HCT116 (cell line): ENCODE measurements at regions not wholly inside any gene's neighbourhood (a gene's known extent, or its start where the extent isn't known, plus 50 kb on each side); places are given as distances from the start of the nearest gene placed in this dataset.

ENCODE experiments used
- ATAC-seq: fragments of 200-7000 bp; cut with Tn5 transposase; 2 replicates; pipeline ENCODE4 v1.9.1; 2020; ENCODE audit warnings: mild to moderate bottlenecking, moderate library complexity
- BruUV-seq: library from RNA; stranded (reverse); fragments of 400-500 nt; replicated peaks from 2 replicates; lab custom pipeline; 2021; lab: Mats Ljungman, UMichigan
- CTCF ChIA-PET: fragments of 300-600 bp; sonication (Branson Sonifier 250); formaldehyde crosslinking; loops from one replicate; lab custom pipeline; 2021; ENCODE audit warnings: antibody characterized with exemption; lab: Charles Lee
- POLR2A ChIA-PET: fragments of 300-600, 350-600 bp; sonication (Branson Sonifier 250); formaldehyde crosslinking; loops from one replicate; lab custom pipeline; 2021; ENCODE audit warnings: antibody characterized with exemption; lab: Charles Lee
- RAD21 ChIA-PET, 2 experiments: fragments of 300-600 bp; sonication (Branson Sonifier 250); formaldehyde crosslinking; loops; one replicate each; lab custom pipeline; 2023; ENCODE audit warnings: low total read pairs in 2 of 2; ENCODE audit not compliant: uncharacterized antibody in 2 of 2, unreplicated experiment in 2 of 2, low non-redundant PET in 1 of 2; lab: Charles Lee
- DNase-seq: peaks from one replicate; pipeline ENCODE4 v3.0.0-alpha.2; 2010; ENCODE audit warnings: low read depth, low spot score
- H2AFZ ChIP-seq: fragments of 200-600 bp; shearing (Covaris generic), sonication (generic); 2 replicates; pipeline ENCODE4 v1.6.1; 2017; ENCODE audit warnings: low read depth, mixed run types, mixed read lengths, antibody characterized with exemption, low read length; ENCODE audit not compliant: poor library complexity, severe bottlenecking
- H3K27ac ChIP-seq: 2 replicates; pipeline ENCODE4 v1.5.1; 2012; ENCODE audit warnings: low read depth, low read length
- H3K27me3 ChIP-seq: fragments of 200-600 bp; sonication (generic); 2 replicates; pipeline ENCODE4 v1.6.1; 2016; ENCODE audit warnings: mixed run types, low read length, mixed read lengths; ENCODE audit not compliant: insufficient read depth
- H3K36me3 ChIP-seq, 2 experiments: fragments of 200-500 bp in 1 of 2; fragments of 200-600 bp in 1 of 2; sonication (Bioruptor generic) in 1 of 2; sonication (generic) in 1 of 2; 2 replicates each; pipeline versions ENCODE4 v1.5.1 to v1.6.1; 2014 to 2016; ENCODE audit warnings: low read length in 2 of 2, inconsistent platforms in 1 of 2, mixed read lengths in 1 of 2, mixed run types in 1 of 2; ENCODE audit not compliant: insufficient read depth in 2 of 2, control insufficient read depth in 1 of 2
- H3K4me1 ChIP-seq, 2 experiments: fragments of 200-600 bp in 1 of 2; sonication (generic) in 1 of 2; 2 replicates each; pipeline versions ENCODE4 v1.5.1 to v1.6.1; 2012 to 2017; ENCODE audit warnings: low read length in 2 of 2, inconsistent platforms in 1 of 2, mild to moderate bottlenecking in 1 of 2, mixed read lengths in 1 of 2, mixed run types in 1 of 2, moderate library complexity in 1 of 2; ENCODE audit not compliant: insufficient read depth in 2 of 2, control insufficient read depth in 1 of 2
- H3K4me2 ChIP-seq: fragments of 200-600 bp; sonication (generic); 2 replicates; pipeline ENCODE4 v1.6.1; 2017; ENCODE audit warnings: mixed run types, low read length, mixed read lengths
- H3K4me3 ChIP-seq, 2 experiments: fragments of 200-600 bp in 1 of 2; sonication (generic) in 1 of 2; replicated peaks in 1 of 2; 2 replicates each; pipeline ENCODE4 v1.5.1; 2011 to 2016; ENCODE audit warnings: low read length in 2 of 2, control low read depth in 1 of 2, low read depth in 1 of 2, mild to moderate bottlenecking in 1 of 2, mixed read lengths in 1 of 2, mixed run types in 1 of 2
- H3K79me2 ChIP-seq: fragments of 200-600 bp; sonication (generic); 2 replicates; pipeline ENCODE4 v1.6.1; 2017; ENCODE audit warnings: mild to moderate bottlenecking, mixed run types, low read length, moderate library complexity, mixed read lengths; ENCODE audit not compliant: insufficient read depth
- H3K9ac ChIP-seq: fragments of 200-600 bp; sonication (generic); 2 replicates; pipeline ENCODE4 v1.6.1; 2016; ENCODE audit warnings: low read length, mixed read lengths
- H3K9me2 ChIP-seq: fragments of 200-600 bp; sonication (generic), shearing (Covaris generic); 2 replicates; pipeline ENCODE4 v1.6.1; 2017; ENCODE audit warnings: mixed run types, mild to moderate bottlenecking, moderate library complexity; ENCODE audit not compliant: insufficient read depth
- H3K9me3 ChIP-seq, 2 experiments: fragments of 200-500 bp in 1 of 2; fragments of 200-600 bp in 1 of 2; sonication (Bioruptor generic) in 1 of 2; sonication (generic) in 1 of 2; 2 replicates each; pipeline ENCODE4 v1.6.1; 2014 to 2017; ENCODE audit warnings: low read length in 2 of 2, mixed read lengths in 2 of 2, inconsistent platforms in 1 of 2, low read depth in 1 of 2, mild to moderate bottlenecking in 1 of 2, mixed run types in 1 of 2, moderate library complexity in 1 of 2; ENCODE audit not compliant: control insufficient read depth in 1 of 2, insufficient read depth in 1 of 2
- H4K20me1 ChIP-seq: fragments of 200-600 bp; sonication (generic), shearing (Covaris generic); 2 replicates; pipeline ENCODE4 v1.6.1; 2017; ENCODE audit warnings: mixed run types, mild to moderate bottlenecking, moderate library complexity; ENCODE audit not compliant: insufficient read depth
- CBX3 ChIP-seq: IDR thresholded peaks from 2 replicates; pipeline ENCODE4 v1.6.1; 2012; ENCODE audit warnings: low read depth
- CEBPB ChIP-seq: IDR thresholded peaks from 2 replicates; pipeline ENCODE4 v1.6.1; 2012; ENCODE audit warnings: low read depth
- CTCF ChIP-seq, 3 experiments: fragments of 200-600 bp in 1 of 3; sonication (generic) in 1 of 3; IDR thresholded peaks in 2 of 3; conservative IDR thresholded peaks in 1 of 3; 2 replicates each; pipeline ENCODE4 v1.5.1; 2012 to 2017; ENCODE audit warnings: low read depth in 2 of 3, low read length in 2 of 3, antibody characterized with exemption in 1 of 3, borderline replicate concordance in 1 of 3, control low read depth in 1 of 3, mild to moderate bottlenecking in 1 of 3, mixed read lengths in 1 of 3, mixed run types in 1 of 3, moderate library complexity in 1 of 3; ENCODE audit not compliant: insufficient read depth in 1 of 3
- EGR1 ChIP-seq: IDR thresholded peaks from 2 replicates; pipeline ENCODE4 v1.6.1; 2012; ENCODE audit warnings: low read depth
- EZH2 ChIP-seq: fragments of 200-600 bp; sonication (generic); IDR thresholded peaks from 2 replicates; pipeline ENCODE4 v1.6.1; 2017; ENCODE audit warnings: antibody characterized with exemption, mixed run types
- FOSL1 ChIP-seq: IDR thresholded peaks from 2 replicates; pipeline ENCODE4 v1.6.1; 2012; ENCODE audit warnings: low read depth
- POLR2A ChIP-seq: IDR thresholded peaks from 2 replicates; pipeline ENCODE4 v1.7.0; 2011; ENCODE audit warnings: borderline replicate concordance; ENCODE audit not compliant: insufficient read depth, insufficient read length; ENCODE audit errors: extremely low read depth
- POLR2AphosphoS5 ChIP-seq: IDR thresholded peaks from 2 replicates; pipeline ENCODE4 v1.6.1; 2011; ENCODE audit warnings: mild to moderate bottlenecking, low read depth, low read length, moderate library complexity
- RAD21 ChIP-seq: IDR thresholded peaks from 2 replicates; pipeline ENCODE4 v1.6.1; 2012; ENCODE audit warnings: low read depth, mild to moderate bottlenecking
- SIN3A ChIP-seq: IDR thresholded peaks from 2 replicates; pipeline ENCODE4 v1.6.1; 2012; ENCODE audit warnings: low read depth
- SP1 ChIP-seq: IDR thresholded peaks from 2 replicates; pipeline ENCODE4 v1.6.1; 2012; ENCODE audit warnings: low read depth
- TCF7L2 ChIP-seq: IDR thresholded peaks from 2 replicates; pipeline ENCODE4 v1.7.0; 2011; ENCODE audit warnings: borderline replicate concordance, inconsistent platforms; ENCODE audit not compliant: insufficient read depth, insufficient read length; ENCODE audit errors: extremely low read depth
- YY1 ChIP-seq: IDR thresholded peaks from 2 replicates; pipeline ENCODE4 v1.6.1; 2011; ENCODE audit warnings: low read length, low read depth, moderate library complexity, mild to moderate bottlenecking; ENCODE audit not compliant: insufficient replicate concordance; ENCODE audit errors: extremely low read depth
- ZFX ChIP-seq: fragments of 450-650 bp; IDR thresholded peaks from 2 replicates; pipeline ENCODE4 v1.6.1; 2017
- ZNF274 ChIP-seq: fragments of 200-500 bp; sonication (Bioruptor generic); IDR thresholded peaks from 2 replicates; pipeline ENCODE4 v1.6.1; 2014; ENCODE audit warnings: mild to moderate bottlenecking, low read depth, low read length, inconsistent platforms
- intact Hi-C: fragments of 100-400 bp; cut with micrococcal nuclease; formaldehyde crosslinking; loops from 2 replicates; pipeline ENCODE4 v1.10.0; 2022
- TF ChIP-seq, protein P1 (sequence below): IDR thresholded peaks from 2 replicates; pipeline ENCODE4 v1.6.1; 2012
- TF ChIP-seq, protein P2 (sequence below): IDR thresholded peaks from 2 replicates; pipeline ENCODE4 v1.6.1; 2011; ENCODE audit warnings: mild to moderate bottlenecking, low read length, moderate library complexity; ENCODE audit not compliant: insufficient replicate concordance; ENCODE audit errors: extremely low read depth

DNA sequence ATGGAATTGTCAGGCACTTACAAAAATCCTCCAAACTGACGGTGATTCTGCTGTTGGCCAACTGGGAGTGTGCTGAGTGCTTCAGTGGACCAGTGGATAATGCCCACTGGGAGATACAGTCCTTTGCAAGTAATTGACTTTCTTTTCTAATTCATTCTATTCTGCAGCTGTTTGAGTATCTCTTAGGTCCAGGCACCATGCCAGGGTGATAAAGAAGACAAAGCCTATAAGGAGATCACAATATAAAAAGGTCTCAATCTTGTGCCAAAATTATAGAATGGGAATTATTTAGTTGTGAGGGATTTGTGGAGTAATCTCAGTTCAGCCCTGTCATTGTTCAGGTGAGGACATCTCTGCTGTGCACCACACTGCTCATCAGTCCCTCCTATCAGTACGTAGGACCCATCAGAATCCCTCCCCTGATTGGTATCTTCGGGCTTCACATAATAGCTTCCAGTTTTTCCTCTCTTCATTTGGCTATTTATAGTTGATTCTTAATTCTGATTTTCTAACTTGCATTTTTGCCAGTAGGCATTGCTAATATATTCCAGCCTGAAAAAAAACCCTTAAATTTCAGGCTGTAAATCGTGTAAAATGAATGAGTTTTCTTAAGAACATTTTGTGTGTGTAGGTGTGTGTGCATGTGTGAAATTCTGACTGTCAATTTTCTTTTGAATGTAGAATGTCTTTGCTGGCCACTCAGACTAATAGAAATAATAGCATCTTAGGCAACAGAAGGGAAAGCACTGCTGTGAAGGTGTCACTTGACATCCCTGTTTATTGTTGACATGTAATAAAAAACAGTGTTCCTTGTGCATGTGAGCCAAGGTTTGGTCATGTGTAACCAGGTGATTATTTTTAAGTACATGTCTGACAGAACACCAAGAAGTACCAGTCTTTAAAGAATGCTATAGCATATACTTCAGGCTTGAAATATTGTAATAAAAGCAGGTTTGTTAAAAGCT is 457.6 kb upstream of the RGS6 start:
- no peak for TF ChIP-seq RAD21
- no peak for TF ChIP-seq ZFX
- no peak for TF ChIP-seq CEBPB
- no peak for TF ChIP-seq TCF7L2
- no peak for TF ChIP-seq ZNF274
- TF ChIP-seq POLR2AphosphoS5 = no peak
- TF ChIP-seq, protein P1, sequence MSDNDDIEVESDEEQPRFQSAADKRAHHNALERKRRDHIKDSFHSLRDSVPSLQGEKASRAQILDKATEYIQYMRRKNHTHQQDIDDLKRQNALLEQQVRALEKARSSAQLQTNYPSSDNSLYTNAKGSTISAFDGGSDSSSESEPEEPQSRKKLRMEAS = no peak
- no peak for TF ChIP-seq YY1
- TF ChIP-seq EZH2 = no peak
- TF ChIP-seq CBX3 = no peak
- no peak for TF ChIP-seq FOSL1
- TF ChIP-seq CTCF (IDR thresholded peaks at IDR 0.05 in 2 of 3, conservative IDR thresholded peaks at IDR 0.05 in 1 of 3; ENCODE audit: borderline replicate concordance in 1 of 3, insufficient read depth in 1 of 3, low read depth in 2 of 3, low read length in 2 of 3) = no peak
- no peak for TF ChIP-seq POLR2A
- no peak for TF ChIP-seq EGR1
- TF ChIP-seq SIN3A = no peak
- TF ChIP-seq SP1 = no peak
- TF ChIP-seq, protein P2, sequence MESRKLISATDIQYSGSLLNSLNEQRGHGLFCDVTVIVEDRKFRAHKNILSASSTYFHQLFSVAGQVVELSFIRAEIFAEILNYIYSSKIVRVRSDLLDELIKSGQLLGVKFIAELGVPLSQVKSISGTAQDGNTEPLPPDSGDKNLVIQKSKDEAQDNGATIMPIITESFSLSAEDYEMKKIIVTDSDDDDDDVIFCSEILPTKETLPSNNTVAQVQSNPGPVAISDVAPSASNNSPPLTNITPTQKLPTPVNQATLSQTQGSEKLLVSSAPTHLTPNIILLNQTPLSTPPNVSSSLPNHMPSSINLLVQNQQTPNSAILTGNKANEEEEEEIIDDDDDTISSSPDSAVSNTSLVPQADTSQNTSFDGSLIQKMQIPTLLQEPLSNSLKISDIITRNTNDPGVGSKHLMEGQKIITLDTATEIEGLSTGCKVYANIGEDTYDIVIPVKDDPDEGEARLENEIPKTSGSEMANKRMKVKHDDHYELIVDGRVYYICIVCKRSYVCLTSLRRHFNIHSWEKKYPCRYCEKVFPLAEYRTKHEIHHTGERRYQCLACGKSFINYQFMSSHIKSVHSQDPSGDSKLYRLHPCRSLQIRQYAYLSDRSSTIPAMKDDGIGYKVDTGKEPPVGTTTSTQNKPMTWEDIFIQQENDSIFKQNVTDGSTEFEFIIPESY = no peak
- TF ChIP-seq, all 23 proteins: peak for 0
- Histone ChIP-seq H3K4me2 (no peak overlapping the region), H3K36me3 (no peaks in the 10 kb centered on the region), H3K79me2 (no peaks in the 10 kb centered on the region), H2AFZ (no peak overlapping the region), H4K20me1 (no peaks in the 10 kb centered on the region), H3K9me2 (no peaks in the 10 kb centered on the region), H3K9me3 (no peaks in the 10 kb centered on the region), H3K27me3 (no peaks in the 10 kb centered on the region), H3K4me3 (no peak overlapping the region), H3K4me1 (no peaks in the 10 kb centered on the region), H3K27ac (no peak overlapping the region), H3K9ac (no peak overlapping the region)
- ChIA-PET CTCF (no interaction called here), POLR2A (no interaction called here), RAD21 (no interaction called here)
- intact Hi-C loops = no loop called here
- no TSS peak for BruUV-seq
- ATAC-seq (no peak), DNase-seq (no peak)
